GM18517 (cell line): ENCODE measurements at regions not wholly inside any gene's neighbourhood (a gene's known extent, or its start where the extent isn't known, plus 50 kb on each side); places are given as distances from the start of the nearest gene placed in this dataset.

Experiments
- ATAC-seq: cut with Tn5 transposase; IDR thresholded peaks from one replicate; pipeline ENCODE4 v1.9.1; 2021; ENCODE audit warnings: mild to moderate bottlenecking, moderate library complexity; ENCODE audit not compliant: unreplicated experiment

GRCh38 chr16:6618874-6619273 is 713.8 kb upstream of the RBFOX1 start:
- ATAC-seq = no peak

- ATAC-seq = no peak
Measured at GRCh38 chr16:6616746-6617145, 715.9 kb upstream of the RBFOX1 start.

- no peak for ATAC-seq
Measured at GRCh38 chr16:6615636-6616035, 717.0 kb upstream of the RBFOX1 start.

- no peak for ATAC-seq
Measured at GRCh38 chr16:6611535-6611934, 721.1 kb upstream of the RBFOX1 start.

- no peak for ATAC-seq
Measured at GRCh38 chr16:6605490-6605889, 727.2 kb upstream of the RBFOX1 start.

GRCh38 chr16:6603780-6604325 is 728.8 kb upstream of the RBFOX1 start:
- no peak for ATAC-seq

- no peak for ATAC-seq
Measured at GRCh38 chr16:6602405-6602804, 730.2 kb upstream of the RBFOX1 start.

- no peak for ATAC-seq
Measured at GRCh38 chr16:6600167-6600566, 732.5 kb upstream of the RBFOX1 start.

GRCh38 chr16:6593799-6594198 is 738.8 kb upstream of the RBFOX1 start:
- ATAC-seq = no peak

- no peak for ATAC-seq
Measured at GRCh38 chr16:6576606-6577005, 756.0 kb upstream of the RBFOX1 start.

GRCh38 chr16:6576113-6576512 is 756.5 kb upstream of the RBFOX1 start:
- ATAC-seq = no peak

GRCh38 chr16:6574146-6574545 is 758.5 kb upstream of the RBFOX1 start:
- ATAC-seq = no peak

- no peak for ATAC-seq
Measured at GRCh38 chr16:6573577-6573976, 759.1 kb upstream of the RBFOX1 start.

- ATAC-seq = no peak
Measured at GRCh38 chr16:6571044-6571443, 761.6 kb upstream of the RBFOX1 start.

GRCh38 chr16:6570530-6570929 is 762.1 kb upstream of the RBFOX1 start:
- no peak for ATAC-seq

- ATAC-seq = no peak
Measured at GRCh38 chr16:6562986-6563385, 769.7 kb upstream of the RBFOX1 start.

- ATAC-seq = no peak
Measured at GRCh38 chr16:6560306-6561100, 772.1 kb upstream of the RBFOX1 start.

- no peak for ATAC-seq
Measured at GRCh38 chr16:6558661-6559060, 774.0 kb upstream of the RBFOX1 start.

GRCh38 chr16:6558126-6558525 is 774.5 kb upstream of the RBFOX1 start:
- no peak for ATAC-seq

- ATAC-seq = no peak
Measured at GRCh38 chr16:6557353-6558023, 775.2 kb upstream of the RBFOX1 start.

- no peak for ATAC-seq
Measured at GRCh38 chr16:6549415-6549814, 783.2 kb upstream of the RBFOX1 start.

GRCh38 chr16:6548507-6548906 is 784.1 kb upstream of the RBFOX1 start:
- ATAC-seq = no peak
